ENCODE measurements at regions not wholly inside any gene's neighbourhood (a gene's known extent, or its start where the extent isn't known, plus 50 kb on each side); places are given as distances from the start of the nearest gene placed in this dataset.
"Not testable (repeated sequence)": the region's sequence is repeated elsewhere in the genome, so short reads cannot be mapped to it uniquely, and the experiment has no call there.

DNA sequence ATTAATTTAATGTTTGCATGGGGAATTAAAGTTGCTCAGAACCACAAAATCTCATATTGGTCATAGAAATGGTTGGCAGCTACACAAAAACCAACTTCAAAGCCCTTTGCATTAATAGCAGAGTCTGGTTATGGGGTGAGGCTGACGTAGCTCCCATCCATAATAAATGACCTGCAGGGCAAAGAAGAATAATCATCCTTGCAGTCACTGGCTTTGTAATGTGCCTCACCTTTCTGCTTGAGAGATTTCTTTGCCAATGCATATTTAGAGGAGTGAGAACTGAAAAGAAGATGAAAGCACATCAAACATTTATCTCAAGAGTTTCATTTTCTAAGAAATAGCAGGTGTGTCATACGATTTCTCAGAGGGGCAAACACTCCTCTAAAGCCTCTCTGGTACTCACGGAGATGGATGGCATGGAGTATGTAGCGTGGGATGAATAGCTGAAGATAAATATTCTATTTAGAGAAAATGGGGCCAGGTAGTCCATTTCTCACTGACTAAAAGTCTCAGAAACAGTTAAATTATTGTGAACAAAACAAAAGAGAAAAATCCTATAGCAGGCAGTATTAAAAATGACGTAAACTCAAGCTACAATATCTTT lies 1491.9 kb downstream of the FAM181B start:
- no peak for DNase-seq

DNA sequence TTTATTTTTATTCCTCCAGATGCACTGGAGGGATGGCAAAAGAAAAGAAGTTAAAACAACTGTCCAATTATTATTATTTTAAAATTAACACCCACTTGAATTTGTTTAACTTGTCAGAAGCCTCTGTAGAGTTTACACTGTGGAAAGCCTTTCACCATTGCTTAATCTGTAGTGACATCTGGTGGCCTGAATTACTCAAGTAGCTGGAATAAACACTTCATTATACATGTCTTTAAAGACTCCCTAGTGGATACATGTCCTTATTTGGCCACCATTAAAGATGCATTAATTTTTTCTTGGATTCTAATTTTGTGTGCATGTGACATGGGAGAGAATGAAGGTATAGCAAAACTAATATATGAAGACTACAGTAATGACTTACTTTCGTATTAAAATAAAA lies 1496.5 kb downstream of the FAM181B start:
- DNase-seq = peak; percentile 37

DNA sequence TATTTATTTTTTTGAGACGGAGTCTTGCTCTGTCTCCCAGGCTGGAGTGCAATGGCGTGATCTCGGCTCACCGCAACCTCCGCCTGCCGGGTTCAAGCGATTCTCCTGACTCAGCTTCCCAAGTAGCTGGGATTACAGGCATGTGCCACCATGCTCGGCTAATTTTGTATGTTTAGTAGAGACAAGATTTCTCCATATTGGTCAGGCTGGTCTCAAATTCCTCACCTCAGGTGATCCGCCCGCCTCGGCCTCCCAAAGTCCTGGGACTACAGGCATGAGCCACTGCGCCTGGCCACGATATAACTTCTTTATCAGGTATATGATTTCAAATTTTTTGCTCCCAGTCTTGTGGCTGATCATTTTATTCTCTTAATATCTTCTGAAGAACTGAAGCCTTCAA lies 1506.3 kb downstream of the FAM181B start:
- not testable (repeated sequence) for DNase-seq

DNA sequence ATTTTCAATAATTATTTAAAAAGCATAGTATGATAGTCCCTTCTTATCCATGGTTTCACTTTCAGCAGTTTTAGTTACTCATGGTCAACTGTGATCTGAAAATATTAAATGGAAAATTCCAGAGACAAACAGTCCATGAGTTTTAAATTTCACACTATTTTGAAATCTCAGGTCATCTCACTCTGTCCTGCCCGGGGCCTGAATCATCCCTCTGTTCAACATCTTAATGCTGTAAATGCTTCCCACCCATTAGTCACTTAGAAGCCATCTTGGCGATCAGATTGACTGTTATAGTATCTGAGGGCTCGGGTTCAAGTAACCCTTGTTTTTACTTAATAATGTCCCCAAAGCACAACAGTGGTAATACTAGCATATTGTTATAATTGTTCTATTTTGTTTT lies 1509.3 kb downstream of the FAM181B start:
- DNase-seq = no peak

DNA sequence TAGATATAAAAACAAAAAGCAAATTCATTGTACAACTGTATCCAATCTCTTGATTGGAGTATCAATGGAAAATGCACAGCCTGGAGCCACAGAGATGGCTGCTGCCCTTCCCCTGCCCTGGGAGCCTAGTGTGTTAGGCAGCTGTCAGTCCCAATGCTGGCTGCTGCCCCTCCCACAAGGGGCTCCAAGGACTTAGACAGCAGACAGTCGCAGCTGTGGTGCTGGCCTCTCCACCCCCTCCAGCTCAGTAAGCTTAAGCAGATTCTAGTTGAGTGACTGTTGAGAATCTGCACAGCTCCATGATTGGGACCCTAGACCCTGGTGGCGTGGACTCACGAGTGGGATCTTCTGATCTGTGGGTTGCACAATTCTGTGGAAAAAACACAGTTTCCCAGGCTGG lies 1511.2 kb downstream of the FAM181B start:
- DNase-seq = no peak

DNA sequence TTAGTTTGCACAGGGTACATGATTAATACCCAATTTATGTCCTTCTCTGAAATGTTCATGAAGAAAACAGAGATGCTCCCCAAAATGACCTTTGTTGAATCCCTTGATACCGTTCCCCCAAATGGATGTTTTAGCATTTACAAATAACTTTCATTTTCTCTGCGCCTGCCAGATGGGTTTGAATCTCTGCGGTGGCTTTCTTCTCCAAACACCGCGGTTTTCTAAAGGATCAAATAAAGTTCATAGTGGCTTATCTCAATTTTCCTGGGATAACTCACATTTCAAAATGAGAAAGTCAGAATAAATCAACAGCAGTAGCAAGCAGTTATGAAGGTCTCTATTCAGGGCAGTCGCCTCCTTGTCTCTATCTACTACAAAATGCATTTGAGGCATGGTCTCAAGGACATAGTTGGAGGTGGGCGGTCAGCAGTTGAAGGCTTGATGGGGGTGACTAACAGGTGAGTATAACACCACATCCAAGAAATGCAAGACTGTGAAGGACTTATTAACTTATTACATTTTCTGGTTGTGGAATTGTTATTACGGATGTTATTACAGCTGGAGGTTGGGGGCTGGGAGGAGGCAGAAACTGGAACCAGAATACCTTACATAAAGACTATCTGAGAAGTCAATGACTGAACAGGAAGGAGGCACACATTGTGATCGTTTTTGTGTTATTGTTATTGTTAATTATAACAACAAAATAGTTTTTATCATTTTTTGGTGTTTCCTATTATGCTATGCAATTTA lies 1513.3 kb downstream of the FAM181B start:
- DNase-seq = no peak

DNA sequence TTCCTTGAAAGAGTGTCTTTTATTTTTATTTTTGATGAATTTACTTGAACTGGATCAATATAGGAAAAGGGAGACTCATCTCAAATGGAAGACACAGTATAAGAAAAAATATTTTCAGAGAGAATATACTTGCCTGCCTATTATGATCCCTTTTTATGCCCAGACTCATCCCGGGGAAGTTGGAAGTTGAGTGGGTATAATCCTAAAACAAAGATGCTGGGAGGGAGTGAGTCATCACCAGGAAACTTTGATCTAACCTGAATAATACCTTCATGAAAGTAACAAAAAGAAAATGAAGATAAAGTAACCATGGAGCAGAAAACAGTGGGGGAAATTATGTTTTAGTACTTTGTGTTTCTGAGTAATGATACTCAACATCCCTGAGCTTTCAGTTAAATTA lies 1514.0 kb downstream of the FAM181B start:
- DNase-seq = no peak

DNA sequence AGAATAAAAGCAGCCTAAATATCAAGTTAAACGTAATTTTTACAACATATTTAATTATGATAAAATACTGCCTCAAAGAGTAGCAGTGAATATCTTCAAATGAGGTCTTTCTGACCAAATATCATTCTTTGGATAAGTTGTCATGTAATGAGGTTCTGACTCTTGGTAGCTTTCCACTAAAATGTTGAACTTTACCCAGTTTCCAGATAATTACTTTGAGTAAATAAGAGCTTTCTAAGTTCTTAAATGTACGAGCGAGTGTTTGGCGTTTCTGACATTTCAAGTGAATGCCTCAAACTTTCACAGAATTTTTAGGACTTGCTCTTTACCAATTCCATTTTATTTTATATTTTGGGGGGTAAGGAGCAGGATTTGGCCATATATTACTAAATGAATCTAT lies 1515.2 kb downstream of the FAM181B start:
- no peak for DNase-seq

DNA sequence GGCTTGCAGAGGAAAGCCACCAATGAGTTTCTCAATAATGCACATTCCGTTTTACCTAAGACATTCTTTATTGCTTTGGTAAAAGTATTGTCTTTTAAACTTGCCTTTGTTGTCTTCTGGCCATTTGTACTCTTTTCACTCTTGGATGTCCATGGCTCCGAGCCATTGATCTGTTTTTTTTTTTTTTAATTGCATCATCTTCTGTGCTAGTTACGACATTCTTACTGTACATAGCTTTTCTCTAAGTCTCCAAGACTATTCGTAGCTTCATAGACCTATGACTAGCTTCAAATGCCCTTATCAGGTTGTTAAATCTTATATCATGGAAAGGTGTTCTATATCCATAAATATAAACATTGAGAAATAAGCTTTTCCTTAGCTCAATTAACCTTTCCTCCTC lies 1522.6 kb downstream of the FAM181B start:
- DNase-seq = no peak

DNA sequence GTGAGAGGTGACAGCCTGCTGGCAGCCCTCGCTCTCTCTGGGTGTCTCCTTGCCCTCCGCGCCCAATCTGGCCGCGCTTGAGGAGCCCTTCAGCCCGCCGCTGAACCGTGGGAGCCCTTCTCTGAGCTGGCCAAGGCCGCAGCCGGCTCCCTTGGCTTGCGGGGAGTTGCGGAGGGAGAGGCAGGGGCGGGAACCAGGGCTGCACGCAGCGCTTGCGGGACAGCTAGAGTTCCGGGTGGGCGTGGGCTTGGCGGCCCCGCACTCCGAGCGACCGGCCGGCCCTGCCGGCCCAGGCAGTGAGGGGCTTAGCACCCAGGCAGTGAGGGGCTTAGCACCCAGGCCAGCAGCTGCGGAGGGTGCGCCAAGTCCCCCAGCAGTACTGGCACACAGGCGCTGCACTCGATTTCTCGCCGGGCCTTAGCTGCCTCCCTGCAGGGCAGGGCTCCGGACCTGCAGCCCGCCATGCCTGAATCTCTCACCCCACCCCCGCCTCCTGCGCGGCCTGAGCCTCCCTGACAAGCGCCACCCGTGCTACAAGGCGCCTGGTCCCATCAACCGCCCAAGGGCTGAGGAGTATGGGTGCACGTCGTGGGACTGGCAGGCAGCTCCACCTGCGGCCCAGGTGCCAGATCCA lies 1526.1 kb downstream of the FAM181B start:
- no peak for DNase-seq

DNA sequence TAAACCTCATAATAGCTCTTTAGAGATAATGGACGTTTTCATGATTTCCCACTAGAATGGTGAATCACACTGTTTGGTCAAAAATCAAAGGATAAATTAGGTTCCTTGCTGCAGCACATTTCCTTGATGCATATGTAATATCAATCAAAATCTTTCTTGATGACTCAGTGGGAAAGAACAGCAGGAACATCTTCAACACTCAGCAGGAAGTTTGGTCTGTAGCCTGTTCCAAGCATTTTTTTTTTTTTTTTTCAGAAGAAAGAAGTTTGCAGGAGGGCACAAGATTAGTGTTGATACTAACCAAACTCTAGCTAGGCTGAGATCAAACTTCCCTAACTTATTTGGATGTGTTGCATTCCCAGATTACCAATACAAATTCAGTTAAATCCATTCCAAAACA lies 1529.8 kb downstream of the FAM181B start:
- no peak for DNase-seq

DNA sequence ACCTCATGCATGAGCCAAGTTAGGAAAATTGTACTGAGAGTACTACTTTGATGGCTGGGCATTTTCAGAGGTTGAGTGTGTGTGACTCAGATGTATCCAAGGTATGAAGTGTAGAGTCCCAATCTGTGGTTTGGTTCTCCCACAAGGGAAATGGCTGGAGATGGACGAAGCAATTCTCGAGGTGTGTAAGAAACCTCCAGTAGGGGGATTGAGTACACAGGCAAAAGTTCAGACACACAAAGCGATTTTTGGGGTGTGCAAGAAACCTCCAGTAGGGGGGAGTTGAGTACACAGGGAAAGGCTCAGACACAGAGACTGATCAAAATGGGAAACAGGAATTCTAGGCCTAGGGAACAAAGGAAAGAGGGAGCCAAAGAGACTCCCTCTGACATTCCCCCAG lies 1536.3 kb downstream of the FAM181B start:
- no peak for DNase-seq

DNA sequence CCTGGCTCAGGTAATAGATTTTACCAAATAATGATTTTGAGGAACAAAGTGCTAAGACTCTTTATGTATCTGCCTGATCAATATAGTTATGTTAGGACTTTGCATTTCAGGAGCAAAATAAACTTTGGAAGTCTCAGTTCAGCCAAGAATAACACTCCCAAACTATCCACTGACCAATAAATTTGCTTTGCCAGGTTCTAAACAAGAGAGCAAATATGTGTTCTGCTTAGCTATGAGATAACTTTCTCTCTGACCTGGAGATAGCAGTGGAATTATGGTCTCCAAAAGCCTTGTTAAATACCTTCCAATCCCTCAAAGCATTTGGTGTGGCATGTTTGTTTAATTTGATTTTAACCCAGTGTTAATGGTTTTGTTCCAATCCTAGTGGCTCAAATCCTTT lies 1541.1 kb downstream of the FAM181B start:
- DNase-seq = no peak

DNA sequence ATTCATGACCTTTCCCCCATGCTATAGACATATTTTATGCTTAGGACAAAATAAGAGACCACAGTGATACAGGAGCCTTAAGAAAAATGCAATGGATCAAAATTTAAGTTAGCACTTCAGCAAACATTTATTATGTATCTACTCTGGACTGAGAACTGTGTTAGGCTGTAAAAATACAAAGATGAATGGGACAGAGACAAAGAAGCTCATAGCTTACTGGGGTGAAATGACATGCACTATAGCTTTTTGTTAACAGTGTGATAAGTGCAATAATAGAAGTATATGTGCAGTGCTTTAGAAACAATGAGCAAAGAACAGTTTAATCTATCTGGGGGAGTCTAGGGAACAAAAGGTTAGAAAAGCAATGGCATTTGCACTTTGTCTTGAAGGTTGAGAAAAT lies 1543.1 kb downstream of the FAM181B start:
- DNase-seq = no peak

DNA sequence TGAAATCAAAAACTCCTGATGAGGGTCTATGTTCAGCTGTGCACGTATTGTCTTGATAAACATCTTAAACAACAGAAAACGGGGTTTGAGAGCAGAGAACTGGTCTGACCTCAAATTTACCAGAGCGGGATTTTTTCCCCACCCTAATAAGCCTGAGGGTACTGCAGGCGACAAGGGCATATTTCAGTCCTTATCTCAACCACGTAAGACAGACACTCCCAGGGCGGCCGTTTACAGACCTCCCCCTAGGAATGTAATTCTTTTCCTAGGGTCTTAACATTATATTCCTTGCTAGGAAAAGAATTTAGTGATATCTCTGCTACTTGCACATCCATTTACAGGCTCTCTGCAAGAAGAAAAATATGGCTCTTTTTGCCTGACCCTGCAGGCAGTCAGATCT lies 1546.6 kb downstream of the FAM181B start:
- not testable (repeated sequence) for DNase-seq

DNA sequence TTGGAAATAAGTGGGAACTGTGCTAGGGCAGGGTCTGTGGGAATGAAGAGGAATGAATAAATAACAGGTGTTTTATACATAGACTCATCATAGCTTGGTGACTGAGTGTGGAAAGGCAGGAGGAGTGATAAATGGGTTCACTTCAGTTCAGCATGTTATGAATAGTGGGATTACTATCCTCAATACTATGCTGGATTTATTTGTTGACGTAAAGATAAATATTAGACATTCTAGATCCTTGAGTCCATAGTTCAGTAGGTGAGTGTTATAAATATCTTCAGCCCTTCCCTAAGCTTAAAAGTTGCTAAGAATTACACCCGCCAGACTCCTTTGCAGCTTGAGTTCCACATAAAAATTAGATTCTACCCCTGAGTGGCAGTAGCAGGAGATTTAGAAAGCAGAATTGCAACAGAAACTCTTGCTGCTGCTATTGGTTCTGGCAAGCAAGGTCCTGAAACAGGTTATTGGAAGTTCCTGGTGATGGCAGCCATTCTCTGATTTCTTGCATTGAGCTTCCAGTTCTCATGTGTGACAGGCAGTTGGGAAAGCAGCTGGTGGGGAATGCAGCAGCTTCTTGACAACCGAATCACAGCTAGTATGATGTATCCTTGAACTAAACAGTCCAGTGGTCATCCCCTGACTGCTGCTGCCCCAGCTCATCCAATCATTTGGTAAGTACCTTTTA lies 1558.9 kb downstream of the FAM181B start:
- DNase-seq = no peak

DNA sequence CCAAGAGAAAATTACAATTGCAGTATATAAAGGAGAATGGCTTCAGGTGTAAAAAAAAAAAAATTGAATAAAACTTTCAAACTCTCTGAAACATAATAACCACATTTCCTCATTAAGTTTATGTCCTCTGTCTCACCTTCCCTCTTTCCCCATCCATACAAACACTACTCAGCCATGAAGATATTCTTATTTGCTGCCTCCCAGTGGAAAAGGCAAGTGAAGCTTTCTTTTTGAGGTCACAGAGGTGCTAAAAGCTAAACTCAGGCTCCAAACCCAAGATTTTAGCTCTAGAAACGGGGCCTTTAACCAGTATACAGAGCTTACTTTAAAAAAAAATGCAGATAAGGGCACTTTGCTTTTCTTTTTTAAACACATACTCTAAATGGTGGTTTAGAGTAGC lies 1568.5 kb downstream of the FAM181B start:
- DNase-seq = no peak

DNA sequence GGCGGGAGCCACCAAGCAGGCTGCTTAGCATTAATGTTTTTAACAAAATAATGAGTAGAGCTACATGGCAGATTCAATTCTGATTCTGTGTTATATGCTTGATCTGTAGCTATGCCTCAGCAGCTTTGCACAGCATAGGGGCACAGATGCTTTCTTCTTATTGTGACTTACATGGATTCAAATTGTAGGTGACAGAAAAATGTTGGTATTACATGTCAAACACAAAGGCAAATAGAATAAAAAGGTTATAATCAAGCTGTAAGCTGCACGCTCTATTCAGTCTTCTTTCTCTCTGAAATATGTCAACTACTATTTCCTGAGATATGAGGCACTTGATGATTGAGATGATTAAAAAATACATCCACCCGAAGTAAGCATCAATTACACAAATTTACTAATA lies 1573.8 kb downstream of the FAM181B start:
- DNase-seq = no peak

DNA sequence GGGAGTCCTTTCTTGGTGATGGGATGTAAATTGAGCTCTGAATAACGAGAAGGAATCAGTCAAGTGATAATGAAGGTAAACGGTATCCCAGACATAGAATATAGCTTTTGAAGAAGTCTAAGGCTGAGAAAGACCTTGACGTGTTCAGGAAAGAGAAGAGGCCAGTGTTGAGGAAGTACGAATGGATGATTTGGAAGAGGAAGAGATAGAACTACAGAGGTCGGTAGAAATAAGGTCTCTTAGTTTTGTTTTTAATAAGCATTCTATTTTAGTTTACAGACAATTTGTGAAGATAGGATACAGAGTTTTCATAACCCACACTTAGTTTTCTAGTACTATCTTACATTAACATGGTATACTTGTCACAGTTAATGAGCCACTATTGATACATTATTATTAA lies 1598.1 kb downstream of the FAM181B start:
- DNase-seq = no peak

DNA sequence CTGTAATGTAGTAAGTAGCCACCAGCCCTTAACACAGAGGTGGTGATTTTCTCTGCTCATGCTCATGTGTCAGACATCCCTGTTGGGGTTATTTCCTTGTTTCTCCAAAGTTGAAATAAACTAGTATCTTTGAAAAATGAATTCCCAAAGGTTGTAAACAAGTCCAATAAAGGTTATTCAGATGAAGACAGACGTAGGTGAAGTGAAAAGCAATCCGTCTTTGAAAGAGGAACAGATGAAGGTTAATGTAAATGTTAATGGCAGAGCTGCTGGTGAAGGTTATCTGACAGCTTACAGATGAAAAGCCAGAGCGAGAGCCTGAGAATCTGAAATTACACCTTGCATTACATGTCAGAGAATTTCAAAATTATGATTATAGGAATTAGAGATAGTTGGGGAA lies 1604.0 kb downstream of the FAM181B start:
- DNase-seq = no peak

DNA sequence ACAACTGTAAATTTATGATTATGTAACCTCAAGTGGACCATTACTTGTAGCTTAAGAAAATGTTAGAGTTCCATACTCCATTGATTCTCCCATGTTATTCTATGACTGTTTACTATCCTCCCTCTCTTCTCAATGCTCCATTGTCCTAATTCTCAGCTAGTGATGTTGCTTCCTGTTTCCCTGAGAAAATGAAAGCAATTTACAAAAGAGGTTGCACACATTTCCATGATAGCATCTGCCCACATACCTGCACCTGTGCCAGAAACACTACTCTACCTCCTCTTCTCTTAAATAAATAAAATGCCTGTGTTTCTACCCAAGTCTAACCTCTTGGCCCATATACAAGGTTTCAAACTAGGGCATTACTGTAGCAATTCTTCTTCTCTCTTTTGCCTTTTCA lies 1620.9 kb downstream of the FAM181B start:
- DNase-seq = no peak

DNA sequence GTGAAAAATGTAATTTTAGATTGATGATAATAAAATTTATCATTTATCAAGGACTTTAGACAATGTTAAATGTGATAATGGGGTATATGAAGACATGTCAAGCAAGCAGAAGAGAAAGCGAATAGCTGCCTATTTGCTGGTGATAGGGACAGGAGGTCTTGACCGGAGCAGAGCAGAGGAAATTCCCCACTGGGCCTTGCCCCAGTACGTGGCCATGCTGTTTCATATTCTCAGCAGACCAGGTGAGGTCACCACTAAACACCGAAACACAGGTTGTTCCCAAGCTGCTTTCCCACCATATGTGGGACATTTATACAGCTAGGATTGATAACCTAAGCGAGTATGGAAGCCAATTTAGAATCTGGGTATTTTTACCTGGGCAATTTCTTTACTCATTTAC lies 1629.6 kb downstream of the FAM181B start:
- DNase-seq = no peak

DNA sequence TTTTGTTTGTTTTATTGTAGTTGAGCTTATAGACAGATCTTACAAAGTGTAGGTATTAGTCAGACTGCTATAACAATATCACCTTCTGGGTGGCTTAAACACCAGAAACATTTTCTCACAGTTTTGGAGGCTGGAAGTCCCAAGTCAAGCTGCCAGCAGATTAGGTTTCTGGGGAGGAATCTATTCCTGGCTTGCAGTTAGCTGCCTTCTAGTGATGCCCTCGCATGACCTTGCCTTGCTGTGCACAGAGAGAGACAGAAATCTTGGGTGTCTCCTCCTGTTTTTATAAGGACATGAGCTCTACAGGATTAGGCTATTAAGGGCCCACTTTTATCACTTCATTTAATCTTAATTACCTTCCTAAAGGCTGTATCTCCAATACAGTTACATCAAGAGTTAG lies 1635.2 kb downstream of the FAM181B start:
- DNase-seq = no peak

DNA sequence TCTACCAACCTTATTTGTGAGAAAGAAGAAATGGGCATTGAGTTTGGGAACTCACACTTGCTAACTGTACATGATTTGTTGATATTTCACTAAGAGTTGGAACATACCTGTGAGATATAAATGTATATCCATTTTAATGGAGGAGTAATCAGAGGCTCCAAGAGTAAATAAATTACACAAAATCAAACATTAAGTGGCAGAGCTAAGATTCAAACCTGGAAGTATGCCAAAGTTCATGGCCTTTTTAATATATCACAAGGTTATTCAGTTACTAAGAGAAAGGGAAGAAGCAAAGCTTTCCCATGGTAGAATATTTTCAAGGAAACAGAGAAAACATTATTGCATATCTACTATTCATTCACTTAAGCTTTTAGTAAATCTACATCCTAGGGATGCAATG lies 1641.1 kb downstream of the FAM181B start:
- no peak for DNase-seq

Data from NCI-H1048 (cell line).